DND-41 (cell line): ENCODE measurements at regions not wholly inside any gene's neighbourhood (a gene's known extent, or its start where the extent isn't known, plus 50 kb on each side); places are given as distances from the start of the nearest gene placed in this dataset.

Experiments used
- ATAC-seq: fragments of 200-7000 bp; cut with Tn5 transposase; 3 replicates; pipeline ENCODE4 v1.9.1; 2021; ENCODE audit warnings: low read depth; ENCODE audit not compliant: insufficient read depth
- DNase-seq: peaks from one replicate; pipeline ENCODE4 v3.0.0-alpha.2; 2020
- H2AFZ ChIP-seq: 2 replicates; pipeline ENCODE4 v1.6.0; 2012; ENCODE audit warnings: low read depth, low read length
- H3K27ac ChIP-seq: 2 replicates; pipeline ENCODE4 v1.5.1; 2012; ENCODE audit warnings: low read length, inconsistent platforms
- H3K27me3 ChIP-seq: fragments of 200-600 bp; sonication (generic); 2 replicates; pipeline ENCODE4 v1.6.0; 2012; ENCODE audit warnings: low read length, mild to moderate bottlenecking, inconsistent platforms; ENCODE audit not compliant: insufficient read depth, poor library complexity
- H3K36me3 ChIP-seq: 2 replicates; pipeline ENCODE4 v1.5.1; 2012; ENCODE audit warnings: low read length, inconsistent platforms; ENCODE audit not compliant: insufficient read depth
- H3K4me1 ChIP-seq: 2 replicates; pipeline ENCODE4 v1.5.1; 2012; ENCODE audit warnings: mild to moderate bottlenecking, low read length; ENCODE audit not compliant: insufficient read depth
- H3K4me2 ChIP-seq: 2 replicates; pipeline ENCODE4 v1.6.0; 2012; ENCODE audit warnings: mild to moderate bottlenecking, moderate library complexity, low read length, inconsistent platforms; ENCODE audit not compliant: insufficient read depth
- H3K4me3 ChIP-seq, 2 experiments: fragments of 200-600 bp in 1 of 2; shearing (Covaris generic) in 1 of 2; 2 replicates each; pipeline ENCODE4 v1.5.1; 2012 to 2016; ENCODE audit warnings: inconsistent platforms in 2 of 2, low read length in 2 of 2, mild to moderate bottlenecking in 2 of 2, low read depth in 1 of 2, moderate library complexity in 1 of 2
- H3K79me2 ChIP-seq: 2 replicates; pipeline ENCODE4 v1.6.0; 2012; ENCODE audit warnings: low read length, inconsistent platforms; ENCODE audit not compliant: insufficient read depth
- H3K9ac ChIP-seq: 2 replicates; pipeline ENCODE4 v1.6.0; 2012; ENCODE audit warnings: low read depth, mild to moderate bottlenecking, inconsistent platforms, low read length, moderate library complexity
- H3K9me3 ChIP-seq: 2 replicates; pipeline ENCODE4 v1.5.1; 2012; ENCODE audit warnings: low read length, moderate library complexity, mild to moderate bottlenecking, inconsistent platforms; ENCODE audit not compliant: insufficient read depth, severe bottlenecking
- H4K20me1 ChIP-seq: 2 replicates; pipeline ENCODE4 v1.6.0; 2012; ENCODE audit warnings: low read length; ENCODE audit not compliant: insufficient read depth
- CTCF ChIP-seq: IDR thresholded peaks from 2 replicates; pipeline ENCODE4 v1.5.1; 2012; ENCODE audit warnings: borderline replicate concordance, low read length, moderate library complexity, mild to moderate bottlenecking; ENCODE audit not compliant: poor library complexity, severe bottlenecking; ENCODE audit errors: extremely low read depth
- EZH2 ChIP-seq: IDR thresholded peaks from 3 replicates; pipeline ENCODE4 v1.6.1; 2012; ENCODE audit warnings: borderline replicate concordance, low read depth, mild to moderate bottlenecking, moderate library complexity, low read length, inconsistent platforms; ENCODE audit not compliant: severe bottlenecking

- no peaks in the 10 kb centered on the region for H3K4me1 ChIP-seq
- H3K27ac ChIP-seq = no peak overlapping the region
- H3K36me3 ChIP-seq = no peaks in the 10 kb centered on the region
- TF ChIP-seq CTCF = no peak
- no peak for TF ChIP-seq EZH2
- H3K9me3 ChIP-seq = no peaks in the 10 kb centered on the region
- H4K20me1 ChIP-seq = no peaks in the 10 kb centered on the region
- H3K79me2 ChIP-seq = no peaks in the 10 kb centered on the region
- H3K4me2 ChIP-seq = no peak overlapping the region
- no peak overlapping the region for H2AFZ ChIP-seq
- no peak overlapping the region for H3K4me3 ChIP-seq
- DNase-seq (no peak), ATAC-seq (no peak)
- no peaks in the 10 kb centered on the region for H3K27me3 ChIP-seq
- no peak overlapping the region for H3K9ac ChIP-seq
Observed at GRCh38 chr2:74744731-74745515, 89.0 kb upstream of the HK2 start.

GRCh38 chr2:74745766-74746165 is 88.2 kb upstream of the HK2 start:
- TF ChIP-seq EZH2 = no peak
- no peak for TF ChIP-seq CTCF
- H3K9me3 ChIP-seq = no peaks in the 10 kb centered on the region
- H3K4me3 ChIP-seq = no peak overlapping the region
- H3K36me3 ChIP-seq = no peaks in the 10 kb centered on the region
- H3K79me2 ChIP-seq = no peaks in the 10 kb centered on the region
- ATAC-seq (no peak), DNase-seq (no peak)
- no peaks in the 10 kb centered on the region for H3K4me1 ChIP-seq
- H4K20me1 ChIP-seq = no peaks in the 10 kb centered on the region
- no peak overlapping the region for H3K9ac ChIP-seq
- H2AFZ ChIP-seq = no peak overlapping the region
- H3K27ac ChIP-seq = no peak overlapping the region
- H3K4me2 ChIP-seq = no peak overlapping the region
- no peaks in the 10 kb centered on the region for H3K27me3 ChIP-seq

- no peak for TF ChIP-seq CTCF
- TF ChIP-seq EZH2 = no peak
- DNase-seq (no peak), ATAC-seq (no peak)
Observed at GRCh38 chr2:74746480-74746879, 87.4 kb upstream of the HK2 start.

More at GRCh38 chr2:74746480-74746879, 87.4 kb upstream of the HK2 start:
- Histone ChIP-seq H3K9ac (no peak overlapping the region), H4K20me1 (no peaks in the 10 kb centered on the region), H2AFZ (no peak overlapping the region), H3K36me3 (no peaks in the 10 kb centered on the region), H3K79me2 (no peaks in the 10 kb centered on the region), H3K4me2 (no peak overlapping the region), H3K27me3 (no peaks in the 10 kb centered on the region), H3K9me3 (no peaks in the 10 kb centered on the region), H3K4me3 (no peak overlapping the region), H3K27ac (no peak overlapping the region), H3K4me1 (no peaks in the 10 kb centered on the region)
